Muscle of back (tissue), 3 donors: ENCODE measurements at regions not wholly inside any gene's neighbourhood (a gene's known extent, or its start where the extent isn't known, plus 50 kb on each side); places are given as distances from the start of the nearest gene placed in this dataset.

Experiments
- DNase-seq, 3 donors: peaks; one replicate each; pipeline versions ENCODE4 v3.0.0 to v3.0.0-alpha.2; 2013

DNA sequence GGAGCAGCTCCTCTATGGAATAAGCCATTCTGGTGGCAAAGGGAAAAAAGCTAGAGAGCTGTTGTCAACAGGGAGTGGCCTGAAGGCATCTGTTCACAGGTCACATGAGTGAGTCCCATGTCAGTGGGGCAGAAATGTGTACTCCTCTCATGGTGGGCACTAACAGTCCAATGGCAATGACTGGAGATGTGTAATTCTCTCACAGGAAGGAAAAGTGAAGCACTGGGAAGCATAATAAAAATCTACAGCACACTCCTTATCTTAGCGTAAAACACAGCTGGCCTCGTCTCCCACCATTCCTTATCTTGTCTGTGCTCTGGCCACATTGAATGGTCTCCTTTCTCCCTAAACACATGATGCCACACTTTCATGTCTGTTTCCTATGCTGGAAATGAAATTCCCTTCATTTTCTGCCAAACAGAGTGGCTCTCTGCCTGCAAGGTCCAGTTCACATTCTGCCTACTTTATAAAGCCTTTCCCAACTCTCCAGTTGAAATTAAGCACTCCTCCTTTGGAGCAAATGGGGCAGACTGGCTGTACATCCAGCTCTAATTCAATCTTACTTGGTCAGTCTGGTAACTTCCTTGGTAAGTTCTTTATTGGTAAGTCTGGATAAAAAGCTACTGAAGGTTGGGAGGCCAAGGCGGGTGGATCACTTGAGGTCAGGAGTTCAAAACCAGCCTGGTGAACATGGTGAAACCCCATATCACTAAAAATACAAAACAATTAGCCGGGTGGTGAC lies 139.8 kb downstream of the RPL22L1 start:
- no peak for DNase-seq

DNA sequence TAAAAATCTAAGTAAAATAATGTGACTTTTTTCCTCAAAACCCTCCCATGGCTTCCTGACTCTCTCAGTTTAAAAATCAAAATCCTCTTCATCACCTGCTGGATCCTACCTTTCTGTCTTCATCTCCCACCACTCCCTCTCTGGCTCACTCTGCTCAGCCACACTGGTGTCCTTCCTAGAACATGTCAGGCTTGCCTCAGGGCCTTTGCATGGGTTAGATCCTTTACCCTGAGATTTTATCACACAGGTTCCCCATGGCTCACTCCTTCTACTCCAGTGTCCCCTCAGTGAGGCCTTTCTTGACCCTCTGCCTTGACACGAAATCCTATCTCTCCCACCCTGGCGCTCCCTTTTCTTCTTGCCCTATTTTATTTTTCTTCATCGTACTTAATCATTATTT lies 141.8 kb downstream of the RPL22L1 start:
- no peak for DNase-seq

- DNase-seq = no peak
These were observed 141.9 kb upstream of the SLC7A14 start for GRCh38 chr3:170727754-170728153.

DNA sequence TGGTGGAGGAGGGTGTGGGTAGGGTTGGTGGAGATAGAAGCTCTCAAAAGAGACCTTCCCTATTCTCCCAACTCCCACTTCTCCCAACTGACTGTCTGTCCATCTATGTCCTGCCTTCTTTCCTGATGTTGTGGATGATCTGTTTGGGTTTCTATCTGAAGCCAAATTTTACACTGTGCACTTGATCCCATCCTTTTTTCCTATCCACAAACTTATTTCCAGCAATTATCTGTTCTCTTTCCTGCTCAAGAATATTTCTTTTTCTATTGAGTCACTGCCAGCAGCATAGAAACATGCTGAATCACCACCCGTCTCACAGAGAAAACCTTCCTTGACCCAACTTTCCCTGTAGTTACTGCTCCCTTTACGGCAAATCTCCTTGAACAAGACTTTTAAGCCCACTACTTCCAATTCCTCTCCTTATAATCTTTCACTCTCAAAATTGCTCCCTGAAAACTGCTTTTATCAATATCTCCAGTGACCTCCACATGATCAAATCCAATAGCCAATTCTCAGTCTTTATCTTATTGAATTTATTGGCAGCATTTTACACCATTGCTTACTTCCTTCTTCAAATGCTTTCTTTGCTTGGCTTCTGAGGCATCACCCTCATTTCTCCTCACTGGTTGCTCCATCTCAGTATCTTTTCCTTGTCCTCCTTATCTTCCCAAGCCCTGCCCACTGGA lies 141.2 kb upstream of the SLC7A14 start:
- peak in 1 of 3 donors; percentile 80 for DNase-seq

DNA sequence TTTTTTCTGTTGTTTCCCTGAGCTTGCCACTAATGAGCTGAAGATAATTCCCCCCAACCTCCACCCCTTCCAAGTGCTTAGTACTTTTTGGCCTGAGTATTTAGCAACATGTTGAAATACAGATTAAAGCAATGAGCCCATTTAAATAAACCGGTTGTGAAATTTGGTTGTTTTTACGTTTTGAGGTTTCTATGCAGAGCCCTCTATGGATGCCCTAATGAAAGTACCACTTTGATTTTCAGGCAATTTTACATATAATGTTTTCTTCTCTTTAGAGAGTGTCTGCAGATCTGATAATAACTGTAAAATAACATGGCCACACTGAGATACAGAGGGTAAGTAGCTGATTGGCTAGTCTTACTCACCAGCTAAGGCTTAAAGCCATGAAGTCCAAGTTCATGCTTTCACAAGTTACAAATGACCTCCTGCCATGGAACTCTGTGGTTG lies 139.4 kb upstream of the SLC7A14 start:
- no peak for DNase-seq

GRCh38 chr3:170724599-170725280 lies 138.9 kb upstream of the SLC7A14 start:
- peak in 1 of 3 donors; percentile 82 for DNase-seq

GRCh38 chr3:170723241-170723640 lies 137.4 kb upstream of the SLC7A14 start:
- no peak for DNase-seq

- no peak for DNase-seq
These were observed 135.7 kb upstream of the SLC7A14 start for GRCh38 chr3:170721563-170721962.

- DNase-seq = no peak
These were observed 133.4 kb upstream of the SLC7A14 start for GRCh38 chr3:170719300-170719699.

DNA sequence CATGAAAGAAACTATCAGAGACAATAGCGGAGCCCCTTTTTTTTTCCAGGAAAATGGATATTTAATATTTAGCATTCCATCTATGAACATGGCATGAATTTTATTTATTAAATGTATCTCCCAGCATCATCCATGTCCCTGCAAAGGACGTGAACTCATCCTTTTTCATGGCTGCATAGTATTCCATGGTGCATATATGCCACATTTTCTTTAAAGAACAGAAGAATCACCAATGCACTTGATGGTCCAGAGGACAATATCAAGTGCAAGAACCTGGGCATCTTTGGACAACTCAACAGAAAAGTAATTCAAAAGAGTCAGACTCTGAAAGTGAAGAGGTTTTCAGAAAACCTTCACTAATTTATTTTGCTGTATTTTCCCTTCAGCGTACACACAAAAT lies 133.0 kb upstream of the SLC7A14 start:
- DNase-seq = no peak

DNA sequence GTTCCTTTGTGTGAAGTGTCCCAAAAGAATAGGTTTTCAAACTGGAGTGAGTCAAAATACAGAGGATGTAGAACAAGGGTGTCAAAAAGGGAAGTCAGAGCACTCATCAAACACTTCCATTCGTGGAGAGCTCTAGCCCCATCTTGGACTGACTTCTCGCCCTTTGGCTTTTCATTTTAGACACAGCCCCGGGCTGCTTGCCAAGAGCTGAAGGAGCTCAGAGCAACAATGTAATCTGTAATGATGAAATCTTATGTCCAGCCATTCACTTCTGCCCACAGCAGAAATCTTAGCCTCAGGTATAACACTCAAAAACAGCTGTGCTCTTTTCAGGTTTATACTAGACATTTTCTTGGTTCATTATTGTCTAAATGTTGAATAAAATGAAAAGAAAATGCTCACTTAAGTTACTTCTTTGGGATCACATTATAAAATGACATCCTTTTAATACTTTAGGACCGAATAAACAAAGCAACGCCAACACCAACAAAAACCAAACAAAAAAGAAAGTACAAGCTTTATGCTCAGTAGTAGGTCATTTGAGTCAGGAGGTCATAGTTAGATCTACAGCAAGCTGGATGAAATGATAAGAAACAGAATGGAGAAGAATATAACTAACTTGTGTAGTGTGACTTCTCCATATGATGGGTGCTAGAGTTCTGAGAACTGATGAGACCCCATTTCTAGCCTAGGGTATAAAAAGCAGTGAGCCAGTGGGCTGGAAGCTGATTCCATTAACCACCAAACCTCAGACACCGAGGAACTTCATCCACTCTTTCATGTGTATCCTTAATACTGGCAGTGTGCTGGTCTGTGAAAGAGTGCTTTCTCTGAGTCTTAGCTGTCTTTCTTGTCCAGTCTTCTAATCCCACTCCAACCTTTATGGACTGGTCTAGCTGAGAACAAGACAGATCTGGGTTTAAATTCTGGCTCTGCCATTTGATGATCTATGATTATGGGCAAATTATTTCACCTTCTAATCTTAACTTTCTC lies 131.8 kb upstream of the SLC7A14 start:
- no peak for DNase-seq

GRCh38 chr3:170716172-170716805 lies 130.4 kb upstream of the SLC7A14 start:
- DNase-seq = no peak

GRCh38 chr3:170714562-170715535 lies 129.0 kb upstream of the SLC7A14 start:
- DNase-seq = peak in 1 of 3 donors; percentile 62

GRCh38 chr3:170714122-170714521 lies 128.2 kb upstream of the SLC7A14 start:
- DNase-seq = peak in 1 of 3 donors; percentile 73

DNA sequence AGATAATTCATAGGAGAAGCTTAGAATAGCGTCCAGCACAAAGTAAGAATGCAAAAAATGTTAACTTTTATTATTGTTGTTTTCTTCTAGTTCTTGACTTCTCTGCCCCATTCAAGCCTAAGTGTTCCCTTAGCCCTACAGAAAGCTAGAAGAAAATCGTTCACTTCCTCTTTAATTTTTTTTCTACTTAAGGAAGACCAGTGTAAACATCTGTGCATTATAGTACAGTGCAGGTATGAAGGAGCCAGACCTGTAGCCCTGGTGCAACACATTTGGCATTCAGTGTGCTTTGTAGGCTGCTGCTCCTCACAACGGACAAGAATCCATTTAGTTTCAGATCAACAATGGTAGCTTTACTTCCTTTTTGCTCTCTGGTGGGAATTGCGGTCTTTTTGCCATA lies 127.8 kb upstream of the SLC7A14 start:
- DNase-seq = no peak

- DNase-seq = no peak
These were observed 126.9 kb upstream of the SLC7A14 start for GRCh38 chr3:170712798-170713197.

- no peak for DNase-seq
These were observed 126.5 kb upstream of the SLC7A14 start for GRCh38 chr3:170712336-170712735.

GRCh38 chr3:170711786-170712185 lies 125.9 kb upstream of the SLC7A14 start:
- no peak for DNase-seq

DNA sequence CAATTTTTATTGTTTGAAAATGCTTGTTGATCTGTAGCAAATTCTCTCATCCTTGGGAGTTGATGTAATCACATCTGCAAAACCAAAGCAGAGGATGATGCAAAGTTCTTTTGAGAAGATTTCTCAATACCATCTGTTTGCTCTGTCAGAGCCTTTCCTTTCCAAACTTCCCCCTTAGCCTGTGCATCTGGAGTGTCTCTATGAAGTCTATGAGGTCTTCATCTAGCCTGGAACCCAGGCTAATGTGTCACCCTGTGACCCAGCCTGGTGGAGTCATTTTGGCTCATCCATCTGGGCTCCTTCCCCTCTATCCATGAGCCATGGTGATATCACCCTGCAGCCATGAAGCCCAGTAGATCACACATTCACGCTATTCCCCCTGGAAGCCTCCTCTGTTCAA lies 123.2 kb upstream of the SLC7A14 start:
- peak in 2 of 3 donors; percentile 36 to 83 for DNase-seq

- DNase-seq = no peak
These were observed 122.0 kb upstream of the SLC7A14 start for GRCh38 chr3:170707899-170708298.
